Activated naive CD4-positive, alpha-beta T cell treated with anti-CD3 and anti-CD28 coated beads, Interleukin-2, amount 50 U/mL, for 72 hours (primary cell): ENCODE measurements at regions not wholly inside any gene's neighbourhood (a gene's known extent, or its start where the extent isn't known, plus 50 kb on each side); places are given as distances from the start of the nearest gene placed in this dataset.

ENCODE experiments used
- ATAC-seq, 2 donors: fragments of 150-1000 bp; cut with Tn5 transposase; 2 replicates each; pipeline ENCODE4 v1.10.0; 2021; ENCODE audit warnings: mild to moderate bottlenecking in 2 of 2, moderate library complexity in 2 of 2
- DNase-seq, 2 donors: peaks; one replicate each; pipeline ENCODE4 v3.0.0; 2021 to 2022; ENCODE audit warnings: low spot score in 2 of 2
- H3K27ac Mint-ChIP-seq, 2 donors: one replicate each; pipeline ENCODE4 v1.8.0; 2022; ENCODE audit warnings: mild to moderate bottlenecking in 2 of 2, mixed read lengths in 2 of 2
- H3K36me3 Mint-ChIP-seq, 2 donors: one replicate each; pipeline ENCODE4 v1.8.0; 2022; ENCODE audit warnings: mixed read lengths in 2 of 2
- H3K9me3 Mint-ChIP-seq, 2 donors: one replicate each; pipeline ENCODE4 v1.8.0; 2022; ENCODE audit warnings: mixed read lengths in 2 of 2

DNA sequence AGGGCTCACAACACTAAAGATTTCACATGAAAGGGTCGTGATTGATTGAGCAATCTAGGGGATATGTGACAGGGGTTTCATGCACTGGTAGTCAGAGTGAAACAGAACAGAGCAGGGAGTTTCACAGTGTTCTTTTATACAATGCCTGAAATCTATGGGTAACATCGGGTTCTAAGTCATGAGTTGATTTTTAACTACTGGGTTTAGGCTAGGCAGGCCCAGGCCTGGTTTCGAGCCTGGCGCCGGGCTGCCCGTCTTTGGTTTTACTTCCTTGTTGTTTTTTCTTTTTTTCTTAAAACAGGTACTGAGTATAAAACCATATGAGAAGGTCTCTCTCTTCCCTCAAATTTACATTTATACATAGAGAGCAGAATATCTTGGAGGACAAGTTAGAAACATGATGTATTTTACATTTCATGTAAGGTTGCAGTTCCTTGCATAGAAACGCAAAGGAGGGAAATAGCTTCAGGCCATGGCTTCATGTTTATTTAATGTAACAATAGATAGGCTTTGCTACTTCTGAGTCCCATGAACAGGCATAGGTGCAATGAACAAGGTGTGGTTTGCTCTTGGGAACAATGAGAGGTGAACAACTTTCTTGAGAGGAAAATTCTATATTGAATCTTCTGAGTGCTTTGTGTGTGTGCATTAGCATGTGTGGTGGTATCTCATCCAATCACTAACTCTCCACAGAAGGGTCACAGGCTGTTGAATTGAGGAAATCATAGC is 128.9 kb upstream of the RXFP2 start:
- ATAC-seq (no peak), DNase-seq (no peak)
- H3K27ac Mint-ChIP-seq: no peak overlapping the region
- no peaks in the 10 kb centered on the region for H3K36me3 Mint-ChIP-seq
- H3K9me3 Mint-ChIP-seq: peaks cover 3 to 9% of the 10 kb centered on the region in 2 donors

DNA sequence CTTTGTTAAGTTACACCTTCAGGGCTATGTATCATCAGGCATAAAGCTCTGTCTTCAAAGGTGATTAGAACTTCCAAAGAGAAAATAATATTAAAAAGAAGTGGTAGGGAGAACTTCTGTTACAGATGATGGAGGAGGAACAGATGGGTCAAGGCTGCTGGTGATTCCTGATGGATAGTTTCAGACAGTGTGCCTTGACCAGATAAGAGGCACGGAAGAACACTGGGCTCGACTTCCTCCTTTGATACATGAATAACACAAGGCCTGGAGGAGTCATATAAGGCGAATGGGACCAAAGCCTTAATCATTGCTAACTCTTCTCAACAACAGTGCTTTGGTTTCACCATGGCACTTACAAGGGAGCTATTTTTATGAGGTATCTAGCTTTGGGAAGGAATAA is 128.1 kb upstream of the RXFP2 start:
- DNase-seq (no peak), ATAC-seq (no peak)
- H3K36me3 Mint-ChIP-seq: no peaks in the 10 kb centered on the region
- no peak overlapping the region for H3K27ac Mint-ChIP-seq
- H3K9me3 Mint-ChIP-seq: peaks cover 3 to 9% of the 10 kb centered on the region in 2 donors

DNA sequence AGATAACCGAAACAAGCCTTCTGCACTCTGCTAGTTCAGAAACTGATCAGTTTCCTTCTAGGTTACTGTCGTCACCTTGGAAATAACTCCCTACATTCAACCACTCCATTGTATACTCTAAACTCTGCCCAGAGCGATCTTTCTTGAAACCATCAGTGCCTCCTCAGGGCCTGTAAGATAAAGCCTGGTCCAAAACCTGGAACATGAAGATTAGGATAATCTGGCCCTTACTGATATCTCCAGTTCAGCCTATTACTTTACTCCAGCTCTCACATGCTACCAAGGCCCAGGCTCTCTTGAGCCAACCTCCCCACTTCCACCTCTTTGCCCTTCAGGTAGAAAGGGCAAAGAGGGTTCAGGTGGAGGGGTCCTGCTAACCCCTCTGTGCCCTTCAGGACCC is 125.3 kb upstream of the RXFP2 start:
- DNase-seq (no peak), ATAC-seq (no peak)
- Mint-ChIP-seq H3K9me3 (peaks cover 3 to 9% of the 10 kb centered on the region in 2 donors), H3K36me3 (no peaks in the 10 kb centered on the region), H3K27ac (no peak overlapping the region)

DNA sequence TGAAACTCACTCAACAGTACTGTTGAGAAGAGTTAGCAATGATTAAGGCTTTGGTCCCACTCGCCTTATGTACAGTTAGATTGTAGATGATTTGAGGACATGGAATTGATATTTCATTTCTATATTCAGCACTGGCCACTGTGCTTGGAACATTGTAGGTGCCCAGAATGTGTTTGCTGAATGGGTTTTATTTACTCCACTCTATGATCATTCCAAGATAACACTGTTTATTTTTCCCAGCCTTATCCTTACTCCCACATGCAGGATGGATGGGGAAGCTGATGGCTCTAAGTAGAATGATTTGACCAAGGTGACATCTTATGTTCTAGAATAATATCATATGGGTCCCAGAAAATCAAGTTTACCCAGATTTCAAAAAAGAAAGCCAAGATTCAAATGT is 124.6 kb upstream of the RXFP2 start:
- peaks cover 3 to 9% of the 10 kb centered on the region in 2 donors for H3K9me3 Mint-ChIP-seq
- no peak overlapping the region for H3K27ac Mint-ChIP-seq
- no peak for DNase-seq
- H3K36me3 Mint-ChIP-seq: no peaks in the 10 kb centered on the region
- ATAC-seq: no peak

DNA sequence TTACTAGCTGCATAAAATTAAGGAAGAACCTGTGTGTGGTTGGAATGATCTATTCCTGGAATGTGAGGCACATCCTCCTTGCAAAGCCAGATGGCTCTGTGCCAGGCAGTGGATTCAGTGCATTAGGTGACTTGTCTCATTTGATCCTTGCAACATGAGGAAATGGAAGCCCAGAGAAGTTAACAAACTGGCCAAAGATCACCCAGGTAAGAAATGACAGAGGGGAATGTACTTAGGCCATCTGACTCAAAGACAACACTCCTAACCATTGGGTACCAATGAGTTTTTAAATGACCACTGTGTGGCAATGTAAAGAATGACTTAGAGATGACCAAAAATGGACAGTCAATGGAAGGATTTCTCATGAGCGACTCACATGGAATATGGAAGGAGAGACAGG is 114.2 kb upstream of the RXFP2 start:
- no peak overlapping the region for H3K27ac Mint-ChIP-seq
- H3K9me3 Mint-ChIP-seq: no peaks in the 10 kb centered on the region
- H3K36me3 Mint-ChIP-seq: no peaks in the 10 kb centered on the region
- ATAC-seq: no peak
- no peak for DNase-seq

DNA sequence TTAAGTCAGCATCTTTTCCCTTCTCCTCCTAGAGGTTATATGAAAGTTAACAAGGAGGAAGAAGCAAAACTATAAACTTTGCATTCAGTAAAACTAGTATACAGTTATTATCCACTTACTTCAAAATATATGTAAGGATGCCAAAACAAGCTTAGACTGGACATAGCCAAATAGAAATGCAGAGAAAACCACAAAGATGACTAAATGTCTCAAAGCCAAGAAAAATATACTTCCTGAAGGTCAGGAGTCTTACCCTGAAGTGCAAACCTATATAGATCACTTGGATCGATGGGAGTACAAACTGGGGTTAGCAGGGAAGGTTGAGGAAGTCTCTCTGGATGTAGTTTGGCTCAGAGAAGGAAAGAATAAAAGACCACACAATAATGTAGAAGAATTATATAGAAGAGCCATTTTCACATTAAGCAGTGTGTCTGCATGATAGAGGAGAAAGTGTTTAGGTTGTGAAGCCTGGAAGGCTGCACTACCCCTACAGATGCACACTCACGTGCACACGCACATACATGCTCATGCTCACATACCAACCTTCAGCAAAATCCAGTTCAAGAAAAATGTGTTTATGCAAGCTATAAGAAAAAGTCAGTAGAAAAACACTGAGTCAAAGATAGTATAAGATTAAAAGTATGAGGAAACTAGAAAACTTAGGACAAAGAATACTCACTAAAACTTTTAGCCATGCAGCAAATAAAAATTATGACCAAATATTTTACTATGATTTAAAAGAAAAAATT is 112.1 kb upstream of the RXFP2 start:
- DNase-seq: no peak
- peaks cover 0 to 3% of the 10 kb centered on the region in 2 donors for H3K9me3 Mint-ChIP-seq

DNA sequence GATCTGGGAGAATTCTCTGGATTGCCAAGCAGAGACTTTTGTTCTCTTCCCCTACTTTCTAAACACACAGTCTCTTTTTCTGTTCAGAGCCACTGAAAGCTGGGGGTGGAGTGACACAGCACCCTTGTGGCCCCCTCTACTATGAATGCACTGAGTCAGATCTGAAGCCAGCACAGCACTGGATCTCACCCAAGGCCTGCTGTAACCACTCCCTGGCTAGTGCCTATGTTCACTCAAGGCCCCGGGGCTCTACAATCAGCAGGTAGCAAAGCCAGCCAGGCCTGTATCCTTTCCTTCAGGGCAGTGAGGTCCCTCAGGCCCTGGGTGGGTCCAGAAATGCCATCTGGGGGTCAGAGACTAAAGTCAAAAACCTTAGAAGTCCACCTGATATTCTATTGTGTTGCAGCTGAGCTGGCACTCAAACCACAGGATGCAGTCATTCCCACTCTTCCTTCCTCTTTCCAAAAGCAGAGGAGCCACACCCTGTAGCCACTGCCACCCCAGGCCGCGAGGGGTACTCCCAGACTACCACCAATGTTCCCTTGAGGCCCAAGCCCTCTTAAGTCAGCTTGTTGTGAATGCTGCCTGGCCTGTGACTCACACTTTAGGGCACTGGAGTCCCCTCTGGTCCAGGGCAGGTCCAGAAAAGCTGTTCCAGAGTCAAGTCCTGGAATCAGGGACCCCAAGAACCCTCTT is 110.1 kb upstream of the RXFP2 start:
- Mint-ChIP-seq H3K27ac (no peak overlapping the region), H3K36me3 (no peaks in the 10 kb centered on the region), H3K9me3 (peaks cover 6 to 9% of the 10 kb centered on the region in 2 donors)
- no peak for ATAC-seq
- no peak for DNase-seq

More for the DNA sequence above, 112.1 kb upstream of the RXFP2 start:
- no peak for ATAC-seq
- Mint-ChIP-seq H3K36me3 (no peaks in the 10 kb centered on the region), H3K27ac (no peak overlapping the region)

DNA sequence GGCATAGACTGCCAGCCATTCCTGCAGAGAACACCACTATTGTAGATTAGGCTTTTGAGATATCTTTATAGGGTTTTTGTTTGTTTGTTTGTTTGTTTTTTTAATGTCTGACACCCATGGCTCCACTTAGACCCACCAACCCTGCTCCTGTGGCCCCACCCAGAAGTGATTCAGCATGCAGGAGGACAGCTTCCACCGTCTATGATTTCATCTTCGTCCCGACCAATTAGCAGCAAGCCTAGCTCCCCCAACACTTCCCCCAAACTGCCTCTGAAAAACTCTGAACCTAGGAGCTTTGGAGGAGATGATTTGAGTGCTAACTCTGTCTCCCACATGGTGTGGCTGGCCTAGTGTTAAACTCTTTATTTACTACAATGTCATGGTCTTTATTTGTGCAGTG is 108.3 kb upstream of the RXFP2 start:
- DNase-seq: no peak
- Mint-ChIP-seq H3K36me3 (no peaks in the 10 kb centered on the region), H3K27ac (no peak overlapping the region), H3K9me3 (peaks cover 13 to 17% of the 10 kb centered on the region in 2 donors)
- no peak for ATAC-seq

DNA sequence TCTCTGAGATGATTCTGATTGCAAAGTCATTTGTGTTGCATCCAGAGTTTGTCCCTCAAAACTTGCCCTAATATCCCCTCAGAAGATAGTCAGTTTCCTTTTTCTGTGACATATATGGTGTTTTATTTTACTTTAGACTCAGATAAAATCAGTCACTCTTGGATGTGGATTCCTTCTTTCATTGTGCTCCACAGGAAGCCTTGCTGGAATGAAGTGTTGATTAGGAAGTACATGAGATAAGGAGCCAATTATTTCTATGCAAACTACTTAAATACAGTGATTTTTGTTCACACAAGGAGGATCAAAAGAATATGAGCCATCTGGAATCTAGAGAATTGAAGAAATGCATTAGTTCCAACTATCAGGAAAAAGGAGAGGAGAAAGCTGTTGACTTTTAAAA is 107.6 kb upstream of the RXFP2 start:
- Mint-ChIP-seq H3K36me3 (peaks cover 0 to 1% of the 10 kb centered on the region in 2 donors), H3K27ac (no peak overlapping the region), H3K9me3 (peaks cover 13 to 18% of the 10 kb centered on the region in 2 donors)
- ATAC-seq: no peak
- DNase-seq: no peak

DNA sequence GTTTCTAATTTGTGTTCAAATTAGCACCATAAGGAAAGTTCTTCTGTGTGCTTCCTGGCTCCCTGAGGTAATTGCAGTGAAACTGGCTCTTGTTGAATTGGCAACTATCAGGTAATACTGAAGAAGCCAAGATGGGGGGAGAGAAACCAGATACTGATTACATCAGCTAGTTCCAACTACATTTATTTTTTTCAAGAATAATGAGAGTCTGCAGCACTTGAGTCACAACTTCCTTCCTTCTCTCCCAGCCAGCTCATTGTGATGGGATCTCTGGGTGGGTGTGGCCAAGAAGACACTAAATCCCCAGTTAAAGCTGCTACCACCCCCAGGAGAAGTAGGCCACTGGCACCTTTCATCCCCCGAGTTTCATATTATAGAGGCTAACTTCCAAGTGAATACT is 100.7 kb upstream of the RXFP2 start:
- DNase-seq: no peak
- Mint-ChIP-seq H3K36me3 (peaks cover 0 to 12% of the 10 kb centered on the region in 2 donors), H3K9me3 (peaks cover 18 to 21% of the 10 kb centered on the region in 2 donors), H3K27ac (no peak overlapping the region)
- no peak for ATAC-seq

DNA sequence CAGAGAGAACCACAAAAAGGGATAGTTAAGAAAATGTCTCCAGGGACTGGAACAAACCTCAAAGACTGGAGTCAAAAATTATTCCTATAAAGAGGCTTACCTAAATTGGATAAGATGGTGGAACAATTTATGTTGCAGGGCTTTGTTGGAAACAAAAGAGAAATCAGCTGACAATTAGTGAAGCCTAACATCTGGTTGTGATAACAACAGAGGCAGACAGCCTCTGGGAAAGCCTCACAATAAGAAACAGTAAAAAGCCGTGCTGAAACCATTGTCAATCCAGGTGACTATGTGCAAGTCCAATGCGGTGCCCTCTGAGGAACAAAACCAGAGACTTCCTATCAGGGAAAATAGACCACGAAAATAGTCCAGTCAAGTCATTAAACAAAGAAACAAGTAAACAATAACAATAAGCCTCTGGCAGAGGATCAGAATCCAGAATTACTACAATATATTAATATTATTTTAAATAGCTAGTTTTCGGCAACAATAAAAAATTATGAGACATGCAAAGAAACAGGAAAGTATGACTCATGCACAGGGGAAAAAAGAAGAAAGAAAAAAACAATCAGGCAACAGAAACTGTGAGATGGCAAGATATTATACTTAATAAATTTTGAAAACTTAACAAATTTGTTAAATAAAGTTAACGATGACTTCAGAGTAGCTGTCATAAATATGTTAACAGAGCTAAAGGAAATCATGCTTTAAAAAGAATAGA is 99.7 kb upstream of the RXFP2 start:
- Mint-ChIP-seq H3K27ac (no peak overlapping the region), H3K36me3 (peaks cover 0 to 12% of the 10 kb centered on the region in 2 donors), H3K9me3 (peaks cover 13 to 17% of the 10 kb centered on the region in 2 donors)
- DNase-seq (no peak), ATAC-seq (no peak)

DNA sequence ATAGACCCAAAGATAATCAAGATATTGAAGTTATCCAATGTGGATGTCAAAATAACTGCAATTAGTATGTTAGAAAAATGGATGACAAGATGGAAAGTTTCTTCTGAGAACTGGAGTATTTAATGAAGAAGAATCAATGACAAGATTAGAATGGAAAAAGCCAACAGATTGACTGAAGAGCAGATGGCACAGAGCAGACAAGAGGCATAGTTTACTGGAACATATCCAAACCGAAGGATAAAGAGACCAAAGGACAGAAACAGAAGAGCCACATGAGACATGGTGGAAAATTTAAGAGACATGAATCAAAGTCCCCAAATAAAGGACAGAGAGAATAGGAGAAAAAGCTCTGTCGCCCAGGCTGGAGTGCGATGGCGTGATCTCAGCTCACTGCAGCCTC is 89.6 kb upstream of the RXFP2 start:
- Mint-ChIP-seq H3K27ac (no peak overlapping the region), H3K9me3 (peaks cover 4 to 8% of the 10 kb centered on the region in 2 donors), H3K36me3 (no peaks in the 10 kb centered on the region)
- no peak for ATAC-seq
- no peak for DNase-seq

DNA sequence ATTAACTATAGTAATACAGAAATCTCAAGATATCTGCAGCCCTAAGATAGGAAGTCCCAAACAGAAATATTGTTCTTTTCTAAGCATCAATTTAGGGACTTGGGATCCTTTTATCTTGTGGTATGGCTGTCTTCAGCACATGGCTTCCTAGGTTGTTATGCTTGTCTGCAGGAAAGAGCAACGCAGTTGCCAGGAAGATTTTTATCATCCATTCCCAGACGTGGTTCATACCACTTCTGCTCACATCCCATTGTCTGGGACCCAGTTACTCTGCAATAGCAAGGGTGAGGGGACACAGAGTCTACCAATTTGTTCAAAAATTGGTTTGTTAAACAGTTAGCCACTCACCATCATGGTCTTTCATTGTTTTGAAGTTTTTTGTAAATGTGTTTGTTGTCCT is 85.6 kb upstream of the RXFP2 start:
- ATAC-seq (no peak), DNase-seq (no peak)
- Mint-ChIP-seq H3K36me3 (no peaks in the 10 kb centered on the region), H3K9me3 (peaks cover 9 to 12% of the 10 kb centered on the region in 2 donors), H3K27ac (no peak overlapping the region)

DNA sequence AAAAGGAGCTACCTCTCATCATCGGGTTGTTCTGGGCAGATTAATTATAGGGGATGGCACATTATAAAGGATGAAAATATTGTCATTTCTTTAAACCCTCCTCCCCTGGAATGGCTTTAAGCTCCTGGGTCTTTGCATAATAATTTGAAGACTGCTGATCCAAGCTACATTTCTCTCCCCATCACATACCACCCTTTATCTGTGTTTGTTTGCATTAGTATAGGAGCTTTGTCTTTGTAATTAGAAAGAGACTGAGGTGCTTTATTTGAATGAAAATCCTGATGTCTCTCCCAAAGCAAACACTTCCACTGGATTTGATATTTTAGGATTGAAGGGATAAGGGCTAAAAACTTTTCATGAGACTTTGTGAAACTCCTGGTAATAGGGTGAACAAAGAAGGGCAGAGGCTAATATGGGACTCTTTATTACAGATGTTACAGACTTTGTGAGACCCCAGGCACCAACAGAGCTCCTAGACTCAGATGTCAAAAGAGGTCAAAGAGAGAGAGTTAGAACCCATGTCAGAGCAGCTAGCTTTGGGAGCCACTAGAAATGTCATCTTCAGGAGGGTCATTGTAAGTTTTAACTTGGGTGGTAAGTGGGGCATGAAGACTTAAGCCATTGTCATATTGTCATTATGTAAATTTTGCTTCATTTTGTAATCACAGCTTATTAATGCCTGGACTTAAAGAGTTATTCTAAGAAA is 75.3 kb upstream of the RXFP2 start:
- H3K9me3 Mint-ChIP-seq: peaks cover 10 to 11% of the 10 kb centered on the region in 2 donors
- H3K27ac Mint-ChIP-seq: no peak overlapping the region
- DNase-seq: no peak
- ATAC-seq: no peak
- H3K36me3 Mint-ChIP-seq: peaks cover 0 to 5% of the 10 kb centered on the region in 2 donors

DNA sequence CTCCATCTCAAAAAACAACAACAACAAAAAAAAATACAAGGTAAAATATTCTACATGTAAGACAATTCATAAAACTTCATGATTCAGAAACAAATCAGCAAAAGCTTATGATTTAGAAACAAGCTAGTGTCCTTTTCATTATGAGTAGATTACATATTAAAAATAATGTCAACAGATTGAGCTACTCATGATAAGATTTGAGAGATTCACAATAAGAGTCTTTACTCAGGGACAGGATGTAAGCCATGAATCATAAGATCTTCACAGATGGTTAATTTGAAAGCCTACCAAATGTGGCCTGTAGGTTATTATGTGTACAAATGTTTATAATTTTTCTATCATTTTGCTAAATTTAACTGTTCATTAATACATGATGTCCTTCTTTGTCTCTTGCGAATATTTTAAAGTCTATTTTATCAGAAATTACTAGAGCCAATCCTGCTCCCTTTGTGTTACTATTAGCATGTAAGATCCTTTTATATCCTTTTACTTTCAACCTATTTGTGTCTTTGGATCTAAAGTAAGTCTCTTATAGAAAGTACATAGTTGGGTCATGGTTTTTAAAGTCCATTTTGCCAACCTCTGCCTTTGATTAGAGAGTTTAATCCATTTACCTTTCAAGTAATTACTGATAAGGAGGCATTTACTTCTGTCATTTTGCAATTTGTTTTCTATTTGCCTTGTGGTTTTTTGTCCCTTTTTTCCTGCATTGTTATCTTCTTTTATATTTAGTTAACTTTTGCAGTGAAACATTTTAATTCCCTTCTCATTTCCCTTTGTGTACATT is 68.3 kb upstream of the RXFP2 start:
- H3K27ac Mint-ChIP-seq: no peak overlapping the region
- DNase-seq (no peak), ATAC-seq (no peak)
- peaks cover 0 to 3% of the 10 kb centered on the region in 2 donors for H3K9me3 Mint-ChIP-seq
- H3K36me3 Mint-ChIP-seq: peaks cover 0 to 5% of the 10 kb centered on the region in 2 donors

DNA sequence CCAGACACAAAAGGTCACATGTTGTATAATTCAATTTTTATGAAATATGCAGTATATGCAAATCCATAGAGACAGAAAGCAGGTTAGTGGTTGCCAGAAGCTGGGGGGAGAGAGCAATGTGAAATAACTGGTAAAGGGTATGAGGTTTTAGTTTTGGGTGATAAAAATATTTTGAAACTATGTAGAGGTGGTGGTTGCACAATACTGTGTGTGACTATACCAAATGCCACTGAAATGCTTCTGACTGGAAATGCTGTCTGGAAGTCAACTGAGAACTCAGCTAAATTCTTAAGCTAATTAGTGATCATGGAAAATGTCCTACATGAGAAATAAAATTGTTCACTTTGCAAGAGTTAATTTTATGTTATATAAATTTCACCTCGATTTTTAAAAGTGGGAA is 65.3 kb upstream of the RXFP2 start:
- peaks cover 0 to 5% of the 10 kb centered on the region in 2 donors for H3K36me3 Mint-ChIP-seq
- no peak overlapping the region for H3K27ac Mint-ChIP-seq
- no peaks in the 10 kb centered on the region for H3K9me3 Mint-ChIP-seq
- no peak for ATAC-seq
- DNase-seq: no peak
